ENCODE measurements at regions not wholly inside any gene's neighbourhood (a gene's known extent, or its start where the extent isn't known, plus 50 kb on each side); places are given as distances from the start of the nearest gene placed in this dataset.
"Not testable (repeated sequence)": the region's sequence is repeated elsewhere in the genome, so short reads cannot be mapped to it uniquely, and the experiment has no call there.

DNA sequence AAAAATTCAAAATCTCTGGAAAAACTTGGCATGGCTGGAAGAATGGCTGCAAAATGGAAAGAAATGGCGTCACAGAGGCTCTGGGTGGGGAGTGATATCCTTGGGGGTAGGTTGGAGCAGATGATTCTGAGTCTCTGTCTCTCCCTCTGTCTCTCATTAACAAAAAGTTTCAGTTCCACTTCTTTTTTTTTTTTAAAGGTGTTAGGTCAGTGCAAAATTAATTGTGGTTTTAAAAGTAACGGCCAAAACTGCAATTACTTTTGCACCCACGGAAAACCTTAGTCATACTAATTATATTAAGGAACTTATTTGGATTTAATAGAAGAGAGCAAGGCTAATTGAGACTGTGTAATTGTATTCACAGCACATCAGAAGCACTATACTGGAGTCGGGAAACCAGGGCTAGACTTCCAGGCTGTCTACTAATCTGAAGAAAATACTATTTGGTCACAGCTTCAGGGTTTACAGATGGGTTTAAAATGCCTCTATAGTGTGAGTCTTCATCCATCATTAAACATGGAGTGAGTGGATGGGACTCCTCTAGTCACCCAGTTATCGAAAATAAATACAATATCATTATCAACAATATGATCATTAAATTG, 289.1 kb upstream of the PLD5 start:
- H3K4me3 Mint-ChIP-seq = no peak overlapping the region
- ATAC-seq (no peak), DNase-seq (no peak)
- H3K27ac Mint-ChIP-seq = no peak overlapping the region
- peaks cover 5% of the 10 kb centered on the region for H3K27me3 Mint-ChIP-seq
- no peaks in the 10 kb centered on the region for H3K9me3 Mint-ChIP-seq
- H3K36me3 Mint-ChIP-seq (ENCODE audit: low read depth) = no peaks in the 10 kb centered on the region
- peaks cover 2% of the 10 kb centered on the region for H3K4me1 Mint-ChIP-seq

DNA sequence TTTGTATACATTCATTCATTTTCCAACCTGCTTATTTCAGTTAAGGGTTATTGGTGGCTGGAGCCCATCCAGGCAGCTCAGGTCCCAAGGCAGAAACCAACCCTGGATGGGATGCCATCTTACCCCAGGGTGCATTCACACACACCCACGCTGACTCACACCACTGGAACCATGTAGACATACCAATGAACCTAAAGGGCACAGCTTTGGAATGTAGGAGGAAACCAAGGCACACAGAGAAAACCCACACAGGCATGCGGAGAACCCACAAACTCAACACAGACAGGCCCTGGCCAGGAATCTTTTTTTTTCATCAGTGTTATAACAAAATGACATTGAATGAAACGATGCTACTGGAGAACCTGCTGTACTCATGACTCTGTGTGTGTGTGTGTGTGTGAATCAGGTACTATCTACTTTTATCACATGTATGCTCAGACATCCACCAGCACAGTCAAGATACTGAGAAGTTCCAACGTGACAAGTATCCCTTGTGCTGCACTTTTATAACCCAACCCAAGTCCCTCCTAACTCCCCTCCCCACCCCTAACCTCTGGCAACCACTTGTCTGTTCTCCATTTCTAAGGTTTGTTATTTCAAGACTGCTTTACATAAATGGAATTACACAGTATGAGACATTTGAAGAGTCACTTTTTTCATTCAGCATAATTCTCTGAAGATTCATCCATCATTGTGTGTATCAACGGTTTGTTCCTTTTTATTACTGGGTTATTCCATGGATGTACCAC, 286.8 kb upstream of the PLD5 start:
- H3K27me3 Mint-ChIP-seq = peaks cover 5% of the 10 kb centered on the region
- H3K27ac Mint-ChIP-seq = no peak overlapping the region
- peaks cover 2% of the 10 kb centered on the region for H3K4me1 Mint-ChIP-seq
- H3K4me3 Mint-ChIP-seq = no peak overlapping the region
- no peaks in the 10 kb centered on the region for H3K9me3 Mint-ChIP-seq
- no peak for DNase-seq
- no peak for ATAC-seq
- H3K36me3 Mint-ChIP-seq (ENCODE audit: low read depth) = no peaks in the 10 kb centered on the region

DNA sequence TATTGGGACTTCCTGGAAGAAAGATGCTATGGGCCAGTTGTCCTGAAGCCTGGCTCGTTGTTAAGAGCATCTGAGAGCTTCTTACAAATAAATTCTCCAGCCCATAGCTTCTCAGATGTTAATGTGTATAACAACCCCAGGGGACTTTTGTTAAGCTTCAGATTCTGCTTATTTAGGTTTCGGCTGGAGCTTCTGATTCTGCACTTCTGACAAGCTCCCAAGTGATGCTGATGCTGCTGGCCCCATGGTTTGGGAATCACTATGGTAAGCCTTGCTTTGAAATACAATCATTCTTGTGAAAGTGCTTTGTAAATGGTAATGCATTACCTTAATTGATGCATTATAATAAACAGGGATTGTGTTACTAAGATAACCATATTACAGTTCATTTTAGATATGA, 281.8 kb upstream of the PLD5 start:
- no peak for DNase-seq
- H3K36me3 Mint-ChIP-seq (ENCODE audit: low read depth) = no peaks in the 10 kb centered on the region
- no peak overlapping the region for H3K4me3 Mint-ChIP-seq
- no peak for ATAC-seq
- no peak overlapping the region for H3K27ac Mint-ChIP-seq
- H3K4me1 Mint-ChIP-seq = no peaks in the 10 kb centered on the region
- no peaks in the 10 kb centered on the region for H3K9me3 Mint-ChIP-seq
- no peaks in the 10 kb centered on the region for H3K27me3 Mint-ChIP-seq

DNA sequence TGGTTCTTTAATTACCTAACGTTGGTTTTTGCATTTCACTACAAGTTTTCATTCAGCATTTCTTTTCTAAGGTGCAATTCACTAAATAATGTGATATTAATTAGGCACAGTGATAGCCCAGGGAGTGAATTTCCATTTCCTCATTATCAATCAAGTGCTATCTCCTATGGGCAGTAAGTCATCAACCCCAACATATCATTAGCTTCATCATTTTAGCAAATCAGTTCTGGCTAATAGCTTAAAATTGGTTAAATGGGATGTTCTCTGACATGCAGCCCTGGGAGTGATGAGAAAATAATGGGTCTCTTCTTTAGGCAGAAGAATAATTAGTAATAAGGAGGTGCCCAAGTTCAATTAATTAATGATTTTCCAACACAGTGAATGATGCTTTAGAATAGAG, 280.9 kb upstream of the PLD5 start:
- DNase-seq; H3K4me3 Mint-ChIP-seq; H3K27ac Mint-ChIP-seq; H3K9me3 Mint-ChIP-seq; H3K27me3 Mint-ChIP-seq; ATAC-seq; H3K4me1 Mint-ChIP-seq; H3K36me3 Mint-ChIP-seq (ENCODE audit: low read depth): not testable (repeated sequence)

DNA sequence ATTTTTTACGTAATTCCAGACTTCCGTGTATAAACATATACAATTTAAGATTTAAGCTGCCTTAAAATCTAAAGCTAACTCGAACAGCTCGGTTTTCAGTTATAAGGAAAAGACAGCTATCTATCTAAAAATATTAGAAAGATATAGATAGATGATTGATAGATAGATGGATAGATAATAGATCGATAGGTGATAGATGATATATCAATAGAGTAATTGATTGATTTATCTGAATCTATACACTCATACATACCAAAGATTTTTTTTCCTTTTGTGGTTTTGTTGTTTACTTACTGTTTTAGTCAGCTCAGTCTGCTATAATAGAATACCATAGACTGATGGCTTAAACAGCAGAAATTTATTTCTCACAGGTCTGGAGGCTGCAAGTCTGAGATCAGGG, 278.5 kb upstream of the PLD5 start:
- Mint-ChIP-seq H3K9me3 (no peaks in the 10 kb centered on the region), H3K4me3 (no peak overlapping the region), H3K4me1 (no peaks in the 10 kb centered on the region), H3K27ac (no peak overlapping the region), H3K36me3 (ENCODE audit: low read depth) (no peaks in the 10 kb centered on the region), H3K27me3 (no peaks in the 10 kb centered on the region)
- no peak for DNase-seq
- no peak for ATAC-seq

DNA sequence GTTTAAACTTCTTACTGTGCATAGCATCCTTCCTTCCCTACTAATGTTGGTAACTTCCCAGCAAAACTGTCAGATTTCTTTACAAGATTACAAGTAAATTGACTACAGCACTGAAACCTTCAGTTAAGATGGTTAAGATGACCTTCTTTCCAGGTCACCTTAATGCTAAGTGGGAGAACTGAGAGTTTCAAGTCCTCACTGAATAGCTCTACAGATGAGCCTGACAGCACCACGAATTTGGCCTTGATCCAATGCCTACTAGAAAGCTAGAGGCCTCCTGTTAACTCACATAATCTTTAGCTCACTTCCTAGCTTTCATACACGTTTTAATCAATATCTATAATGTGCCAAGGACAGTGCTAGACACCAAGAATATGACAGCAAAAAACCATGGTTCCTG, 276.0 kb upstream of the PLD5 start:
- DNase-seq (no peak), ATAC-seq (no peak)
- Mint-ChIP-seq H3K27me3 (no peaks in the 10 kb centered on the region), H3K27ac (no peak overlapping the region), H3K4me1 (no peaks in the 10 kb centered on the region), H3K4me3 (no peak overlapping the region), H3K36me3 (ENCODE audit: low read depth) (no peaks in the 10 kb centered on the region), H3K9me3 (no peaks in the 10 kb centered on the region)

DNA sequence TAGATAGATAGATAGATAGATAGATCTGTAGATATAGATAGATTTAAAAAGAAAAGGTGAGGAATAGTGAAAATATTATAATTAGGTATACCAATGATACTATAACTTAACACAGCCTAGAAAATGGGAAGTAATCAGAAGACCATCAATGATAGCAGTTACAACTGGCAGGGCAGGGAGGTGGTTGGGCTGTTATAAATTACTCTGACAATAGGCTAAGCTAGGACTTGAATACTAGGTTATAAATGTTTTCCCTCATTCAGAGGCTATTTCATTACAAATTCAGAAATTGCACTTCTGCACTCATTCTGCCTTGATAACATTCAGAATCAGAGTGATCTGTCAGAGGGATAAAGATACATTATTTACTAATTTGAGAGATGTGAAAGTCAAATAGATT, 273.4 kb upstream of the PLD5 start:
- Mint-ChIP-seq H3K27me3 (no peaks in the 10 kb centered on the region), H3K4me1 (no peaks in the 10 kb centered on the region), H3K4me3 (no peak overlapping the region), H3K27ac (no peak overlapping the region), H3K36me3 (ENCODE audit: low read depth) (no peaks in the 10 kb centered on the region), H3K9me3 (no peaks in the 10 kb centered on the region)
- no peak for DNase-seq
- ATAC-seq = no peak

DNA sequence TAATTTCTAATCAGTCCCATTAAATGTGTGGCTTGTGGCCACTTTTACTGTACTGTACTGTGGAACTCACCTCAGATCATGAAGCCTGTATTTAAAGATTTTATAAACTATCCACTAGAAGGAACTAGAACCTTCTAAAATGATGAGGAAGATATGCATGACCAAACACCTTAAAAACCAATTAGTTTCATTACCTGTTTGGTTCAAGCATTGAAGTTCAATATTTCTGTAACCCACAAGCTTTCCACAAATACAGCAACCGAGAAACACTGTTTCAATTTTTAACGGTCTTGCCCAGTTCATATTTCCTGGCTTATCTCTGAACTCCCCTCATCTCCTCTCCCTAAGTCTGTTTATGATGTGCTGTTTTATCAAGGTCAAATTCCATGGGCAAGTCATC, 264.3 kb upstream of the PLD5 start:
- Mint-ChIP-seq H3K9me3 (peaks cover 6% of the 10 kb centered on the region), H3K27me3 (no peaks in the 10 kb centered on the region), H3K4me3 (no peak overlapping the region), H3K27ac (peak overlapping the region; percentile 4), H3K4me1 (peaks cover 10% of the 10 kb centered on the region), H3K36me3 (ENCODE audit: low read depth) (no peaks in the 10 kb centered on the region)
- DNase-seq = no peak
- ATAC-seq = no peak

DNA sequence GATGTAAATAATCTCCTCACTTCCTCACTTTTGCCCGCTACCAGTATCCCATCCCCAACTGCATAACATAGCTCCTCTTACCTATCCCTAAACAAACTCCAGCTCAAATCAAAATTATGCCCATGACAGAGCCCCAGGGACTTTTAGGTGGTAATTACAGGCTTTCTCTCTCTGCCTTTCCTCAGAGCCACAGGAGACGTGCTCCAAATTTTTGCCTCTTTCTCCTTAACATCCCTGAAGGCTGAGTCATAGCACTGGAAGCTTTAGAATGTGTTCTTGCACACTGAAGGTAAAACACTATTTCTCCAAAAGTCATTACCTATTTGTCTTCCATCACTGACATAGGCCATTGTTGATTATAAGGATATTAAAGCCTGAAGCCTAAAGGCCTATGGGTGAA, 263.5 kb upstream of the PLD5 start:
- peaks cover 10% of the 10 kb centered on the region for H3K4me1 Mint-ChIP-seq
- no peak overlapping the region for H3K27ac Mint-ChIP-seq
- H3K27me3 Mint-ChIP-seq = no peaks in the 10 kb centered on the region
- peaks cover 6% of the 10 kb centered on the region for H3K9me3 Mint-ChIP-seq
- ATAC-seq (no peak), DNase-seq (no peak)
- H3K4me3 Mint-ChIP-seq = no peak overlapping the region
- H3K36me3 Mint-ChIP-seq (ENCODE audit: low read depth) = no peaks in the 10 kb centered on the region

DNA sequence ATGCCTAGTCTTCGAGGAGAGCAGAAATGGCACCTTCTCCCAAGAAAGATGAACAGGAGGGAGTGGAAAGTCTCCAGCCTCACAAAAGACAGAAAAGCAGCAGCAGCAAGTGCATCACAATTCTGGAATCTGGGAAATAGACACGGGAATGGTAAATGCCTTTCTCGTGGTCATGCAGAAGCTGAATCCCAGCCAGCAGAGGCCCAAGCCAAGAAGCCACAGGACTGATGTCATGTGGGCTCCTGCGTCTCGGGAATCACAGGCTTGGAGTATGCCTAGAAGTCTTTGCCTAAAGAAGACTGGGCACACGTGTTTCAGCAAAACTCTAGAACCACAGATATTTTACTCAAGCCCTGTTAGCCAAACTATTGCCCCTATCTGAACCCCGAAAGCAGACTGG, 260.3 kb upstream of the PLD5 start:
- no peak overlapping the region for H3K27ac Mint-ChIP-seq

DNA sequence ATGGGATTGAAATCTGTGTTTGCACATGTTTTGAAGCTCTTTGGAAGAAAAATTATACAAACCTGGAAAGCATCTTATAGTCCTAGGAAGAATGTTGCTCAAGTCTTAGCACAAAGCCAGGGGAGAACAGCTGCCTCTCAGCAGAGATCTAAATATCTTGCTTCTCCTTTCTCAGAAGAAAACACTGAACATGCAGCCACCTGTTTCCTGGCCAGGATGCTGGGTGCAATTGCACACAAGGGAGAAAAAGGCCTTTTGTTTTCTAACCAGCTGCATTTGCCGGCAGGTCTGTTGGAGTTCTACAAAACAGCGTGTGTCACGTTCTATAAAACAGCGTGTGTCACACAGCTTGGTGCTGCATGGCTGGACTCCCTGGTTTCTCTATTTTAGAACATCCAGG, 259.6 kb upstream of the PLD5 start:
- Mint-ChIP-seq H3K27ac (no peak overlapping the region), H3K36me3 (ENCODE audit: low read depth) (no peaks in the 10 kb centered on the region), H3K4me1 (peaks cover 4% of the 10 kb centered on the region), H3K9me3 (no peaks in the 10 kb centered on the region), H3K4me3 (no peak overlapping the region), H3K27me3 (no peaks in the 10 kb centered on the region)
- ATAC-seq (no peak), DNase-seq (no peak)

More for the DNA sequence above, 260.3 kb upstream of the PLD5 start:
- ATAC-seq = no peak
- Mint-ChIP-seq H3K4me3 (no peak overlapping the region), H3K36me3 (ENCODE audit: low read depth) (no peaks in the 10 kb centered on the region), H3K9me3 (no peaks in the 10 kb centered on the region), H3K4me1 (peaks cover 8% of the 10 kb centered on the region), H3K27me3 (no peaks in the 10 kb centered on the region)
- DNase-seq = no peak

DNA sequence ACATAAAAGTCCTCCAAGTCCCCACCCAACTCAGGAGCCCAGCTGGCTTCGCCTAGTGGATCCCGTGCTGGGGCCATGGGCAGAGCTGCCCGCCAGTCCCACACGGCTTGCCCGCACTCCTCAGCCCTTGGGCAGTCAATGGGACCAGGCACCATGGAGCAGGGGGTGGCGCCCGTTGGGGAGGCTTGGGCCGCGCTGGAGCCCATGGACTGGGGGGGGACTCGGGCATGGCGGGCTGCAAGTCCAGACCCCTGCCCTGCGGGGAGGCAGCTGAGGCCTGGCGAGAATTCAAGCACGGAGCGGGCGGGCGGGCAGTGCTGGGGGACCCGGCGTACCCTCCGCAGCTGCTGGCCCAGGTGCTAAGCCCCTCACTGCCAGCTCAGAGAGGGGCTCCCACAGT, 249.8 kb upstream of the PLD5 start:
- peaks cover 7% of the 10 kb centered on the region for H3K9me3 Mint-ChIP-seq
- DNase-seq = no peak
- no peak for ATAC-seq
- no peak overlapping the region for H3K27ac Mint-ChIP-seq
- no peaks in the 10 kb centered on the region for H3K27me3 Mint-ChIP-seq
- H3K36me3 Mint-ChIP-seq (ENCODE audit: low read depth) = no peaks in the 10 kb centered on the region
- H3K4me3 Mint-ChIP-seq = no peak overlapping the region
- no peaks in the 10 kb centered on the region for H3K4me1 Mint-ChIP-seq

DNA sequence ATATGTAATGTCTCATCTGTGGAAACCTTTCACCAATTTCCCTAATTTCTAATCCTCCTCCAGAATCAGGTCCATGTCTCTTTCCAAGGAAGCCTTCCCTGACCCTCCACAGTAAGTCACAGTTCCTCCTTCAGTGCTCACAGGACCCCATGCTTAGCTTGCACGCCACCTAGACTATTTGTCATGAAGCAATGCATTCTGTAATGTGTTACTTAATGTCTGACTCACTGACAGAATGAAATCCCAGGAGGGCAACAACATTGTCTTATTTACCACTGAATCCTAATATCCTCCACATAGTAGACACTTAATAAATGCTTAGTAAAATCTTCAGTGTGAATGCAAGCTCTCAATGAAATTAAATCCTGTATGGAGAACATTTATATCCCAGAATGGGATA, 245.9 kb upstream of the PLD5 start:
- DNase-seq (no peak), ATAC-seq (no peak)
- H3K4me3 Mint-ChIP-seq = no peak overlapping the region
- H3K4me1 Mint-ChIP-seq = no peaks in the 10 kb centered on the region
- H3K36me3 Mint-ChIP-seq (ENCODE audit: low read depth) = no peaks in the 10 kb centered on the region
- no peak overlapping the region for H3K27ac Mint-ChIP-seq
- no peaks in the 10 kb centered on the region for H3K27me3 Mint-ChIP-seq
- H3K9me3 Mint-ChIP-seq = peaks cover 16% of the 10 kb centered on the region

DNA sequence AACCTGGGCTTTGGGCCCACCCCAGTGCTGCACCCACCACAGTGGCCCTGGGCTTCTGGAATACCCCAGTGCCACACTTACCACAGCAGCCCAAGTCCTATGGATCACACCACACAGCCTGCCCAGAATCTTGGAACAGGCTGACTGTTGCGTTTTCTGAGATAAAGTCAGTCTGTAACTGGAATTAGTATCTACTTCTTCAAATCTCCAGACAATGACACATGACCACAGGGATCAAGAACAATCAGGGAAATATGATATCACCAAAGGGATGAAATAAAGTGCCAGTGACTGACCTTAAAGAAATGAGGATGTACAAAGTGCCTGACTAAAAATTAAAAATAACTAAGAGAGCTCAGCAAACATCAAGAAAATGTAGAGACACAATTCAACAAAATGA, 239.7 kb upstream of the PLD5 start:
- H3K4me3 Mint-ChIP-seq = no peak overlapping the region
- ATAC-seq (no peak), DNase-seq (no peak)
- H3K27me3 Mint-ChIP-seq = no peaks in the 10 kb centered on the region
- peaks cover 12% of the 10 kb centered on the region for H3K9me3 Mint-ChIP-seq
- no peak overlapping the region for H3K27ac Mint-ChIP-seq
- H3K36me3 Mint-ChIP-seq (ENCODE audit: low read depth) = no peaks in the 10 kb centered on the region
- H3K4me1 Mint-ChIP-seq = no peaks in the 10 kb centered on the region

DNA sequence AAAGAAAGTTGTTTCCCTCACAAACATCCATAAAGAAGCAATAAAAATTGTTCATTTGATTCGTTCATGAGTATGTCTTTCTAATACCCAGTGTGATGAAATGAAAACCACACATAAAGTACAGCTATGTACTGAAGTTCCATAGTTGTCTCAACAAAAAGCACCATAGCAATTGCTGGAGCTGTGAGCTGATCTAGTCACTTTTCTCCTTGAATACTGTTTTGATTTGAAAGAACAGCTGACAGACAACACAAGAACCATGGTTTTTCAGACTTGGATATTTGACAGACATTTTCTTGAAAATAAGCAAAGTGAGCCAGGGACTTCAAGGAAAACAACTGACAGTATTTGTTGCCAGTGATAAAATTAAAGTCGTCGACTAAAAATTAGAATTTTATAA, 237.1 kb upstream of the PLD5 start:
- DNase-seq (no peak), ATAC-seq (no peak)
- no peak overlapping the region for H3K4me3 Mint-ChIP-seq

DNA sequence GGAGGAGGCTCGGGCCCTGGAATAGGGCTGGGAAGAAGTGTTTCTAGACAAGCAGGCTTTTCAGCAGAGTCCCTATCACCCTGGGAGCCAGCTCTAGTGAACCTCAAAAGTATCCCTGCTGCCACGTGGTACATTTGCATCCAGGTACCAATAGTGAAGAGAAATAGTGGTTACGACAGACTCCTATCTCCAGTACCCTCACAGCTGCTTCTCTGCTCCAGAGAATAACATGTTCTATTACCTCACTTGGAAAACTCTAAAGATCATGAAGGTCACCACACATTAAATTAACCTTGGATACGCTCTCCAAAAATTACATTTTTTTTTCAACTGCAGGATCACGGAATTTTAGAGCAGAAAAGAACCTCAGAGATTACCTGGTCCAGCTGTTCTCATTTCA, 230.4 kb upstream of the PLD5 start:
- Mint-ChIP-seq H3K4me3 (no peak overlapping the region), H3K27ac (no peak overlapping the region), H3K4me1 (no peaks in the 10 kb centered on the region), H3K27me3 (no peaks in the 10 kb centered on the region), H3K9me3 (peaks cover 8% of the 10 kb centered on the region), H3K36me3 (ENCODE audit: low read depth) (no peaks in the 10 kb centered on the region)
- no peak for ATAC-seq
- no peak for DNase-seq

More for the DNA sequence above, 237.1 kb upstream of the PLD5 start:
- H3K4me1 Mint-ChIP-seq = no peaks in the 10 kb centered on the region
- H3K9me3 Mint-ChIP-seq = peaks cover 17% of the 10 kb centered on the region
- no peaks in the 10 kb centered on the region for H3K27me3 Mint-ChIP-seq
- H3K36me3 Mint-ChIP-seq (ENCODE audit: low read depth) = no peaks in the 10 kb centered on the region
- no peak overlapping the region for H3K27ac Mint-ChIP-seq

Data from activated naive CD8-positive, alpha-beta T cell treated with anti-CD3 and anti-CD28 coated beads, Interleukin-2, amount 50 U/mL, for 24 hours (primary cell).